PFSK-1 (cell line): ENCODE measurements at regions not wholly inside any gene's neighbourhood (a gene's known extent, or its start where the extent isn't known, plus 50 kb on each side); places are given as distances from the start of the nearest gene placed in this dataset.

ENCODE experiments used
- POLR2AphosphoS5 ChIP-seq: IDR thresholded peaks from 2 replicates; pipeline ENCODE4 v1.6.1; 2012; ENCODE audit warnings: low read depth, mild to moderate bottlenecking, control low read depth, low read length, moderate library complexity
- SIN3A ChIP-seq: IDR thresholded peaks from 2 replicates; pipeline ENCODE4 v1.6.1; 2012; ENCODE audit warnings: mild to moderate bottlenecking, low read length, moderate library complexity, borderline replicate concordance; ENCODE audit not compliant: insufficient read depth
- TAF1 ChIP-seq: IDR thresholded peaks from 2 replicates; pipeline ENCODE4 v1.6.1; 2012; ENCODE audit warnings: low read length, control low read depth, borderline replicate concordance; ENCODE audit not compliant: insufficient read depth
- TF ChIP-seq, protein P1 (sequence below), 2 experiments: IDR thresholded peaks; 2 replicates each; pipeline versions ENCODE4 v1.6.1 to v1.8.0; 2011 to 2012; ENCODE audit warnings: low read depth in 2 of 2, low read length in 2 of 2, control low read depth in 1 of 2, inconsistent platforms in 1 of 2, mild to moderate bottlenecking in 1 of 2, moderate library complexity in 1 of 2; ENCODE audit not compliant: insufficient read depth in 1 of 2

- no peak for TF ChIP-seq SIN3A
- TF ChIP-seq POLR2AphosphoS5, result no peak
- TF ChIP-seq, protein P1, sequence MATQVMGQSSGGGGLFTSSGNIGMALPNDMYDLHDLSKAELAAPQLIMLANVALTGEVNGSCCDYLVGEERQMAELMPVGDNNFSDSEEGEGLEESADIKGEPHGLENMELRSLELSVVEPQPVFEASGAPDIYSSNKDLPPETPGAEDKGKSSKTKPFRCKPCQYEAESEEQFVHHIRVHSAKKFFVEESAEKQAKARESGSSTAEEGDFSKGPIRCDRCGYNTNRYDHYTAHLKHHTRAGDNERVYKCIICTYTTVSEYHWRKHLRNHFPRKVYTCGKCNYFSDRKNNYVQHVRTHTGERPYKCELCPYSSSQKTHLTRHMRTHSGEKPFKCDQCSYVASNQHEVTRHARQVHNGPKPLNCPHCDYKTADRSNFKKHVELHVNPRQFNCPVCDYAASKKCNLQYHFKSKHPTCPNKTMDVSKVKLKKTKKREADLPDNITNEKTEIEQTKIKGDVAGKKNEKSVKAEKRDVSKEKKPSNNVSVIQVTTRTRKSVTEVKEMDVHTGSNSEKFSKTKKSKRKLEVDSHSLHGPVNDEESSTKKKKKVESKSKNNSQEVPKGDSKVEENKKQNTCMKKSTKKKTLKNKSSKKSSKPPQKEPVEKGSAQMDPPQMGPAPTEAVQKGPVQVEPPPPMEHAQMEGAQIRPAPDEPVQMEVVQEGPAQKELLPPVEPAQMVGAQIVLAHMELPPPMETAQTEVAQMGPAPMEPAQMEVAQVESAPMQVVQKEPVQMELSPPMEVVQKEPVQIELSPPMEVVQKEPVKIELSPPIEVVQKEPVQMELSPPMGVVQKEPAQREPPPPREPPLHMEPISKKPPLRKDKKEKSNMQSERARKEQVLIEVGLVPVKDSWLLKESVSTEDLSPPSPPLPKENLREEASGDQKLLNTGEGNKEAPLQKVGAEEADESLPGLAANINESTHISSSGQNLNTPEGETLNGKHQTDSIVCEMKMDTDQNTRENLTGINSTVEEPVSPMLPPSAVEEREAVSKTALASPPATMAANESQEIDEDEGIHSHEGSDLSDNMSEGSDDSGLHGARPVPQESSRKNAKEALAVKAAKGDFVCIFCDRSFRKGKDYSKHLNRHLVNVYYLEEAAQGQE (IDR thresholded peaks at IDR 0.05; ENCODE audit: insufficient read depth in 1 of 2, low read depth in 2 of 2, low read length in 2 of 2), result no peak
- TF ChIP-seq TAF1, result no peak
These were observed 342.4 kb upstream of the ETAA1 start for GRCh38 chr2:67054728-67055127.
